ENCODE measurements at regions not wholly inside any gene's neighbourhood (a gene's known extent, or its start where the extent isn't known, plus 50 kb on each side); places are given as distances from the start of the nearest gene placed in this dataset.

DNA sequence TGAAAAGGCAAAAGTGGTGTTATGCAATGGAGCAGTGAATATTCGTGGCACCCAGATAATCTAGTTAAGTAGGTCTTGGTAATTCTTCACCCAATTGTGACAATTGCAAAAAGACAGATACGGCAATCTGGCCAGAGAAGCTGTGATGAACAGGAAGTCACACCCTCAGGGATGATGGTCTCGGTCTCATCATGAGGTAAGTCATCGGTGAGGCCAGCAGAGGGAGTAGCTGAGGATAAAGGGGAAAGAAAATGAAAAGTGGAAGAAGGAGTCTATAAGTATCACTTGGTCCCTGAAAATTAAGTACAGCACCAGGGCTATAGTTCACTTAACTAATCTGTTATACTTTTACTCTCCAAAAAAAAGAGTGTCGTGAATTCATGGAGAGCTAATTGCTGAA, 258.8 kb upstream of the NCAM2 start:
- Histone ChIP-seq H3K4me1 (ENCODE audit: control insufficient read depth, extremely low read depth, insufficient read depth, low read length) (no peaks in the 10 kb centered on the region), H3K4me3 (replicated peaks in 1 of 3; ENCODE audit: insufficient read depth in 1 of 3, low read depth in 1 of 3, low read length in 3 of 3) (no peak overlapping the region), H3K36me3 (ENCODE audit: control insufficient read depth in 2 of 2, extremely low read depth in 1 of 2, insufficient read depth in 2 of 2, low read length in 2 of 2) (no peaks in the 10 kb centered on the region), H3K9ac (replicated peaks; ENCODE audit: extremely low read depth, insufficient read depth, low read length) (no peak overlapping the region), H3K9me3 (replicated peaks; ENCODE audit: control insufficient read depth, insufficient read depth, low read length) (no peaks in the 10 kb centered on the region), H3K79me2 (ENCODE audit: control insufficient read depth, insufficient read depth, low read length) (no peaks in the 10 kb centered on the region), H4K20me1 (replicated peaks; ENCODE audit: control insufficient read depth, extremely low read depth, insufficient read depth, low read length) (no peaks in the 10 kb centered on the region), H3K9me1 (replicated peaks; ENCODE audit: control insufficient read depth, extremely low read depth, insufficient read depth, low read length) (no peaks in the 10 kb centered on the region), H3K4me2 (ENCODE audit: insufficient read depth, low read length) (no peak overlapping the region), H2AFZ (ENCODE audit: low read depth, low read length) (no peak overlapping the region), H3K27me3 (ENCODE audit: control insufficient read depth in 2 of 2, insufficient read depth in 2 of 2, low read length in 2 of 2) (no peaks in the 10 kb centered on the region), H3K27ac (ENCODE audit: insufficient read depth, low read depth, low read length) (no peak overlapping the region)
- dilution Hi-C loops (cut with MboI; ENCODE audit: extremely low pct_ligation_motif_present, low sequenced_read_pairs) = no loop called here
- ChIA-PET POLR2A (no interaction called here), CTCF (no interaction called here)
- TF ChIP-seq POLR2A (IDR thresholded peaks at IDR 0.05; ENCODE audit: low read depth, low read length) (no peak), MYC (IDR thresholded peaks at IDR 0.05; ENCODE audit: low read depth, low read length) (no peak), JUN (IDR thresholded peaks at IDR 0.05; ENCODE audit: borderline replicate concordance, insufficient read depth, insufficient read length, low read depth) (no peak), EZH2 (IDR thresholded peaks at IDR 0.05; ENCODE audit: borderline replicate concordance, low read depth, low read length, severe bottlenecking) (no peak), GATA2 (IDR thresholded peaks at IDR 0.05; ENCODE audit: insufficient read depth, insufficient read length, low read depth, low read length) (no peak), FOS (IDR thresholded peaks at IDR 0.05; ENCODE audit: borderline replicate concordance, insufficient read depth, low read length) (no peak), POLR2AphosphoS5 (IDR thresholded peaks at IDR 0.05; ENCODE audit: insufficient read depth, low read depth, low read length) (no peak)
- TF ChIP-seq, protein P1, sequence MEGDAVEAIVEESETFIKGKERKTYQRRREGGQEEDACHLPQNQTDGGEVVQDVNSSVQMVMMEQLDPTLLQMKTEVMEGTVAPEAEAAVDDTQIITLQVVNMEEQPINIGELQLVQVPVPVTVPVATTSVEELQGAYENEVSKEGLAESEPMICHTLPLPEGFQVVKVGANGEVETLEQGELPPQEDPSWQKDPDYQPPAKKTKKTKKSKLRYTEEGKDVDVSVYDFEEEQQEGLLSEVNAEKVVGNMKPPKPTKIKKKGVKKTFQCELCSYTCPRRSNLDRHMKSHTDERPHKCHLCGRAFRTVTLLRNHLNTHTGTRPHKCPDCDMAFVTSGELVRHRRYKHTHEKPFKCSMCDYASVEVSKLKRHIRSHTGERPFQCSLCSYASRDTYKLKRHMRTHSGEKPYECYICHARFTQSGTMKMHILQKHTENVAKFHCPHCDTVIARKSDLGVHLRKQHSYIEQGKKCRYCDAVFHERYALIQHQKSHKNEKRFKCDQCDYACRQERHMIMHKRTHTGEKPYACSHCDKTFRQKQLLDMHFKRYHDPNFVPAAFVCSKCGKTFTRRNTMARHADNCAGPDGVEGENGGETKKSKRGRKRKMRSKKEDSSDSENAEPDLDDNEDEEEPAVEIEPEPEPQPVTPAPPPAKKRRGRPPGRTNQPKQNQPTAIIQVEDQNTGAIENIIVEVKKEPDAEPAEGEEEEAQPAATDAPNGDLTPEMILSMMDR (IDR thresholded peaks at IDR 0.05; ENCODE audit: extremely low read depth in 1 of 2, insufficient read depth in 1 of 2, low read depth in 1 of 2, low read length in 2 of 2) = no peak
- TF ChIP-seq, protein P2, sequence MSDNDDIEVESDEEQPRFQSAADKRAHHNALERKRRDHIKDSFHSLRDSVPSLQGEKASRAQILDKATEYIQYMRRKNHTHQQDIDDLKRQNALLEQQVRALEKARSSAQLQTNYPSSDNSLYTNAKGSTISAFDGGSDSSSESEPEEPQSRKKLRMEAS (IDR thresholded peaks at IDR 0.05; ENCODE audit: insufficient read depth, insufficient read length) = no peak
- intact Hi-C loops (cut with micrococcal nuclease) = no loop called here
- no peak for FAIRE-seq
- BruUV-seq (replicated peaks) = no TSS peak
- no peak for DNase-seq (ENCODE audit: low read depth, low spot score)

All from endothelial cell of umbilical vein (primary cell).